ENCODE measurements at regions not wholly inside any gene's neighbourhood (a gene's known extent, or its start where the extent isn't known, plus 50 kb on each side); places are given as distances from the start of the nearest gene placed in this dataset.
A peak's percentile ranks its signal among the peaks of the same experiment; 100 is the strongest.
"Not testable (repeated sequence)": the region's sequence is repeated elsewhere in the genome, so short reads cannot be mapped to it uniquely, and the experiment has no call there.

- DNase-seq, result no peak
Observed at GRCh38 chr1:229017091-229017490, 253.8 kb upstream of the RAB4A start.

- DNase-seq, result no peak
Observed at GRCh38 chr1:229018674-229019295, 252.1 kb upstream of the RAB4A start.

GRCh38 chr1:229019663-229020271 is 251.1 kb upstream of the RAB4A start:
- no peak for DNase-seq

GRCh38 chr1:229021034-229021433 is 249.9 kb upstream of the RAB4A start:
- DNase-seq, result not testable (repeated sequence)

- DNase-seq, result no peak
Observed at GRCh38 chr1:229022595-229023333, 248.1 kb upstream of the RAB4A start.

- no peak for DNase-seq
Observed at GRCh38 chr1:229023651-229024300, 247.1 kb upstream of the RAB4A start.

- peak; percentile 50 for DNase-seq
Observed at GRCh38 chr1:229024528-229025130, 246.3 kb upstream of the RAB4A start.

- DNase-seq, result no peak
Observed at GRCh38 chr1:229025576-229025975, 245.3 kb upstream of the RAB4A start.

GRCh38 chr1:229027158-229027557 is 243.8 kb upstream of the RAB4A start:
- DNase-seq, result no peak

GRCh38 chr1:229027622-229028182 is 243.2 kb upstream of the RAB4A start:
- peak; percentile 50 for DNase-seq

GRCh38 chr1:229028544-229028943 is 242.4 kb upstream of the RAB4A start:
- DNase-seq, result no peak

GRCh38 chr1:229028987-229029878 is 241.7 kb upstream of the RAB4A start:
- no peak for DNase-seq

- DNase-seq, result no peak
Observed at GRCh38 chr1:229029879-229030235, 241.1 kb upstream of the RAB4A start.

GRCh38 chr1:229030630-229031029 is 240.3 kb upstream of the RAB4A start:
- DNase-seq, result no peak

GRCh38 chr1:229031061-229031460 is 239.8 kb upstream of the RAB4A start:
- DNase-seq, result no peak

GRCh38 chr1:229031481-229032341 is 239.2 kb upstream of the RAB4A start:
- DNase-seq, result no peak

GRCh38 chr1:229032375-229032774 is 238.5 kb upstream of the RAB4A start:
- no peak for DNase-seq

GRCh38 chr1:229033480-229033879 is 237.4 kb upstream of the RAB4A start:
- no peak for DNase-seq

GRCh38 chr1:229034342-229034741 is 236.6 kb upstream of the RAB4A start:
- no peak for DNase-seq

GRCh38 chr1:229035054-229035747 is 235.7 kb upstream of the RAB4A start:
- peak; percentile 14 for DNase-seq

All from stimulated activated CD4-positive, alpha-beta T cell treated with anti-CD3 and anti-CD28 coated beads, Interleukin-15, amount 100 ng/mL, for 24 hours (primary cell).